ENCODE measurements at regions not wholly inside any gene's neighbourhood (a gene's known extent, or its start where the extent isn't known, plus 50 kb on each side); places are given as distances from the start of the nearest gene placed in this dataset.

DNA sequence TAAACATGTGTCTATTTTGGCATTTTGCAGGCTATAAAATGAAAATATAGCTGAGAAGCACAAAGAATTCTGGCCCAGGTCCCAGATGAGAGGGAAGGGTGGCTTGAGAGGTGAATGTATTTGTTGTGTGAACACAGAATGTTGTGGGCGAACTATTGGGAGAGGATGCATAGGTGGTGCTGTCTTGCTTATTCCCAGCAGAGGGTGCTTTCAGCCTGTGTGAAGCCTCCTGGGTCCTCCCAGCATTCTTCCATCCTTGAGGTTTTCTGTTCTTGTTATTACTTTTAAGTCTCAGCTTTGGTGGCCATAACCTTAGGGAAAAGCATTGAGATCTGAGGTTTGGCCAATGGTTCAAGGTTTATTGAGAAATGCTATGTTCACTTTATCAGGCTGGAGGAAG is 108.7 kb upstream of the SNX19 start:
- SMC1A ChIA-PET (ENCODE audit: uncharacterized antibody, unreplicated experiment) = interaction anchor here (1.2 to 1.4 kb wide), 2 partner anchors 10 to 190 kb away, joined by 3 to 5 read pairs; no protein-coding TSS in a partner anchor
- CTCF ChIA-PET = interaction anchor here (0.9 to 1.5 kb wide), 4 partner anchors 12 to 650 kb away, joined by 3 to 4 read pairs (median 3); no protein-coding TSS in a partner anchor
- in situ Hi-C loops (cut with MboI) = no loop called here
- peak; percentile 69 for ATAC-seq
- H4K20me1 ChIP-seq (ENCODE audit: control insufficient read depth, insufficient read depth) = no peaks in the 10 kb centered on the region
- peaks cover 0 to 4% of the 10 kb centered on the region in 2 experiments; a peak in 2 of 4 replicates for H3K27me3 ChIP-seq (replicated peaks in 1 of 2; ENCODE audit: control insufficient read depth in 2 of 2, insufficient read depth in 2 of 2, low read length in 1 of 2)
- no peak overlapping the region for H3K4me2 ChIP-seq (ENCODE audit: control insufficient read depth, insufficient read depth)
- intact Hi-C loops (cut with micrococcal nuclease; ENCODE audit: unreplicated experiment) = no loop called here
- RAD21 ChIA-PET (ENCODE audit: unreplicated experiment) = interaction anchor here (1.8 kb wide), 1 partner anchor 40 kb away, joined by 5 read pairs; no protein-coding TSS in a partner anchor
- H3K4me1 ChIP-seq (ENCODE audit: control insufficient read depth, insufficient read depth, low read length) = peaks cover 5% of the 10 kb centered on the region; the same call in 1 of the 2 replicates
- no TSS peak for BruUV-seq (replicated peaks)
- no peak overlapping the region for H3K27ac ChIP-seq (ENCODE audit: control insufficient read depth, insufficient read depth)
- POLR2A ChIA-PET = no interaction called here
- H3K36me3 ChIP-seq (ENCODE audit: control insufficient read depth in 2 of 2, insufficient read depth in 2 of 2, low read length in 1 of 2) = no peaks in the 10 kb centered on the region
- H2AFZ ChIP-seq (ENCODE audit: control insufficient read depth, low read depth, low read length) = no peak overlapping the region
- H3K9me3 ChIP-seq (replicated peaks; ENCODE audit: control insufficient read depth, insufficient read depth, low read length) = no peaks in the 10 kb centered on the region; the same call in 2 of the 3 replicates
- DNase-seq (ENCODE audit: low read depth, low spot score) = no peak
- no peak overlapping the region for H3K4me3 ChIP-seq
- 32% methylated on average over 1 of the region's 1 CpG for WGBS (ENCODE audit: insufficient coverage, insufficient replicate concordance, low lambda C conversion rate, missing lambda C conversion rate)
- FAIRE-seq = no peak
- no peaks in the 10 kb centered on the region for H3K79me2 ChIP-seq (ENCODE audit: control insufficient read depth, insufficient read depth, low read length)
- H3K9ac ChIP-seq (ENCODE audit: control insufficient read depth, insufficient read depth, low read length) = no peak overlapping the region
- TF ChIP-seq, protein P1, sequence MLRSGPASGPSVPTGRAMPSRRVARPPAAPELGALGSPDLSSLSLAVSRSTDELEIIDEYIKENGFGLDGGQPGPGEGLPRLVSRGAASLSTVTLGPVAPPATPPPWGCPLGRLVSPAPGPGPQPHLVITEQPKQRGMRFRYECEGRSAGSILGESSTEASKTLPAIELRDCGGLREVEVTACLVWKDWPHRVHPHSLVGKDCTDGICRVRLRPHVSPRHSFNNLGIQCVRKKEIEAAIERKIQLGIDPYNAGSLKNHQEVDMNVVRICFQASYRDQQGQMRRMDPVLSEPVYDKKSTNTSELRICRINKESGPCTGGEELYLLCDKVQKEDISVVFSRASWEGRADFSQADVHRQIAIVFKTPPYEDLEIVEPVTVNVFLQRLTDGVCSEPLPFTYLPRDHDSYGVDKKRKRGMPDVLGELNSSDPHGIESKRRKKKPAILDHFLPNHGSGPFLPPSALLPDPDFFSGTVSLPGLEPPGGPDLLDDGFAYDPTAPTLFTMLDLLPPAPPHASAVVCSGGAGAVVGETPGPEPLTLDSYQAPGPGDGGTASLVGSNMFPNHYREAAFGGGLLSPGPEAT (IDR thresholded peaks at IDR 0.05; ENCODE audit: low read depth) = no peak
- TF ChIP-seq, protein P2, sequence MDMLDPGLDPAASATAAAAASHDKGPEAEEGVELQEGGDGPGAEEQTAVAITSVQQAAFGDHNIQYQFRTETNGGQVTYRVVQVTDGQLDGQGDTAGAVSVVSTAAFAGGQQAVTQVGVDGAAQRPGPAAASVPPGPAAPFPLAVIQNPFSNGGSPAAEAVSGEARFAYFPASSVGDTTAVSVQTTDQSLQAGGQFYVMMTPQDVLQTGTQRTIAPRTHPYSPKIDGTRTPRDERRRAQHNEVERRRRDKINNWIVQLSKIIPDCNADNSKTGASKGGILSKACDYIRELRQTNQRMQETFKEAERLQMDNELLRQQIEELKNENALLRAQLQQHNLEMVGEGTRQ (IDR thresholded peaks at IDR 0.05; ENCODE audit: borderline replicate concordance, low read depth, low read length) = no peak
- TF ChIP-seq SMC3 (IDR thresholded peaks at IDR 0.05; ENCODE audit: borderline replicate concordance, low read length) (peak; percentile 36; the same call in 1 of the 2 replicates), SMARCA5 (IDR thresholded peaks at IDR 0.05) (no peak), IKZF2 (IDR thresholded peaks at IDR 0.05) (no peak), SIX5 (IDR thresholded peaks at IDR 0.05; ENCODE audit: low read depth, low read length, severe bottlenecking) (no peak), RFX5 (IDR thresholded peaks at IDR 0.05; ENCODE audit: low read depth, low read length) (no peak), EGR1 (IDR thresholded peaks at IDR 0.05; ENCODE audit: borderline replicate concordance in 1 of 2, low read depth in 2 of 2, low read length in 2 of 2) (no peak), NR2C1 (IDR thresholded peaks at IDR 0.05) (no peak), BCL11A (IDR thresholded peaks at IDR 0.05; ENCODE audit: low read depth, low read length) (no peak), CHD2 (IDR thresholded peaks at IDR 0.05; ENCODE audit: borderline replicate concordance, low read depth, low read length) (no peak), RAD21 (IDR thresholded peaks at IDR 0.05; ENCODE audit: insufficient read depth, low read depth, low read length) (peak; percentile 39), CHD1 (IDR thresholded peaks at IDR 0.05; ENCODE audit: low read depth, low read length) (no peak)
- TF ChIP-seq, protein P3, sequence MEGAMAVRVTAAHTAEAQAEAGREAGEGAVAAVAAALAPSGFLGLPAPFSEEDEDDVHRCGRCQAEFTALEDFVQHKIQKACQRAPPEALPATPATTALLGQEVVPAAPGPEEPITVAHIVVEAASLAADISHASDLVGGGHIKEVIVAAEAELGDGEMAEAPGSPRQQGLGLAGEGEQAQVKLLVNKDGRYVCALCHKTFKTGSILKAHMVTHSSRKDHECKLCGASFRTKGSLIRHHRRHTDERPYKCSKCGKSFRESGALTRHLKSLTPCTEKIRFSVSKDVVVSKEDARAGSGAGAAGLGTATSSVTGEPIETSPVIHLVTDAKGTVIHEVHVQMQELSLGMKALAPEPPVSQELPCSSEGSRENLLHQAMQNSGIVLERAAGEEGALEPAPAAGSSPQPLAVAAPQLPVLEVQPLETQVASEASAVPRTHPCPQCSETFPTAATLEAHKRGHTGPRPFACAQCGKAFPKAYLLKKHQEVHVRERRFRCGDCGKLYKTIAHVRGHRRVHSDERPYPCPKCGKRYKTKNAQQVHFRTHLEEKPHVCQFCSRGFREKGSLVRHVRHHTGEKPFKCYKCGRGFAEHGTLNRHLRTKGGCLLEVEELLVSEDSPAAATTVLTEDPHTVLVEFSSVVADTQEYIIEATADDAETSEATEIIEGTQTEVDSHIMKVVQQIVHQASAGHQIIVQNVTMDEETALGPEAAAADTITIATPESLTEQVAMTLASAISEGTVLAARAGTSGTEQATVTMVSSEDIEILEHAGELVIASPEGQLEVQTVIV (IDR thresholded peaks at IDR 0.05; ENCODE audit: borderline replicate concordance, partially characterized antibody) = no peak
- TF ChIP-seq, protein P4, sequence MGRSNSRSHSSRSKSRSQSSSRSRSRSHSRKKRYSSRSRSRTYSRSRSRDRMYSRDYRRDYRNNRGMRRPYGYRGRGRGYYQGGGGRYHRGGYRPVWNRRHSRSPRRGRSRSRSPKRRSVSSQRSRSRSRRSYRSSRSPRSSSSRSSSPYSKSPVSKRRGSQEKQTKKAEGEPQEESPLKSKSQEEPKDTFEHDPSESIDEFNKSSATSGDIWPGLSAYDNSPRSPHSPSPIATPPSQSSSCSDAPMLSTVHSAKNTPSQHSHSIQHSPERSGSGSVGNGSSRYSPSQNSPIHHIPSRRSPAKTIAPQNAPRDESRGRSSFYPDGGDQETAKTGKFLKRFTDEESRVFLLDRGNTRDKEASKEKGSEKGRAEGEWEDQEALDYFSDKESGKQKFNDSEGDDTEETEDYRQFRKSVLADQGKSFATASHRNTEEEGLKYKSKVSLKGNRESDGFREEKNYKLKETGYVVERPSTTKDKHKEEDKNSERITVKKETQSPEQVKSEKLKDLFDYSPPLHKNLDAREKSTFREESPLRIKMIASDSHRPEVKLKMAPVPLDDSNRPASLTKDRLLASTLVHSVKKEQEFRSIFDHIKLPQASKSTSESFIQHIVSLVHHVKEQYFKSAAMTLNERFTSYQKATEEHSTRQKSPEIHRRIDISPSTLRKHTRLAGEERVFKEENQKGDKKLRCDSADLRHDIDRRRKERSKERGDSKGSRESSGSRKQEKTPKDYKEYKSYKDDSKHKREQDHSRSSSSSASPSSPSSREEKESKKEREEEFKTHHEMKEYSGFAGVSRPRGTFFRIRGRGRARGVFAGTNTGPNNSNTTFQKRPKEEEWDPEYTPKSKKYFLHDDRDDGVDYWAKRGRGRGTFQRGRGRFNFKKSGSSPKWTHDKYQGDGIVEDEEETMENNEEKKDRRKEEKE (IDR thresholded peaks at IDR 0.05) = no peak

All from GM12878 (cell line).